Mesenchymal stem cell (in vitro differentiated cells and primary cell): ENCODE measurements at regions not wholly inside any gene's neighbourhood (a gene's known extent, or its start where the extent isn't known, plus 50 kb on each side); places are given as distances from the start of the nearest gene placed in this dataset.

Source experiments
- DNase-seq: peaks from one replicate; pipeline ENCODE4 v3.0.0-alpha.2; 2013
- H2AFZ ChIP-seq: one replicate; pipeline ENCODE4 v1.6.1; 2013; ENCODE audit warnings: low read depth, mild to moderate bottlenecking, control low read depth, inconsistent platforms, low read length, moderate library complexity
- H2AK5ac ChIP-seq: 2 replicates; pipeline ENCODE4 v1.6.1; 2013; ENCODE audit warnings: low read length, moderate library complexity, mild to moderate bottlenecking, inconsistent platforms; ENCODE audit not compliant: severe bottlenecking
- H2BK120ac ChIP-seq: one replicate; pipeline ENCODE4 v1.6.1; 2013; ENCODE audit warnings: low read depth, mild to moderate bottlenecking, inconsistent platforms, low read length, moderate library complexity
- H2BK12ac ChIP-seq, 2 experiments: one replicate each; pipeline ENCODE4 v1.6.1; 2013; ENCODE audit warnings: inconsistent platforms in 2 of 2, low read length in 2 of 2, mild to moderate bottlenecking in 2 of 2, moderate library complexity in 2 of 2, control low read depth in 1 of 2
- H2BK15ac ChIP-seq: one replicate; pipeline ENCODE4 v1.6.1; 2013; ENCODE audit warnings: mild to moderate bottlenecking, low read depth, inconsistent platforms; ENCODE audit not compliant: poor library complexity, severe bottlenecking
- H2BK5ac ChIP-seq: 2 replicates; pipeline ENCODE4 v1.6.1; 2013; ENCODE audit warnings: low read depth, mild to moderate bottlenecking, low read length, control low read depth, inconsistent platforms; ENCODE audit not compliant: poor library complexity, severe bottlenecking
- H3K14ac ChIP-seq, 2 experiments: one replicate each; pipeline ENCODE4 v1.6.1; 2013; ENCODE audit warnings: inconsistent platforms in 2 of 2, low read length in 2 of 2, control low read depth in 1 of 2, mild to moderate bottlenecking in 1 of 2, moderate library complexity in 1 of 2
- H3K18ac ChIP-seq, 2 experiments: one replicate each; pipeline ENCODE4 v1.6.1; 2013; ENCODE audit warnings: inconsistent platforms in 2 of 2, low read length in 2 of 2, control low read depth in 1 of 2, low read depth in 1 of 2, mild to moderate bottlenecking in 1 of 2
- H3K23ac ChIP-seq, 2 experiments: one replicate each; pipeline ENCODE4 v1.6.1; 2013; ENCODE audit warnings: inconsistent platforms in 2 of 2, low read length in 2 of 2, mild to moderate bottlenecking in 2 of 2, moderate library complexity in 2 of 2, control low read depth in 1 of 2
- H3K27ac ChIP-seq: 2 replicates; pipeline ENCODE4 v1.5.1; 2013; ENCODE audit warnings: mild to moderate bottlenecking, moderate library complexity, low read length, control low read depth, inconsistent platforms; ENCODE audit not compliant: poor library complexity, severe bottlenecking
- H3K27me3 ChIP-seq, 2 experiments: 2 replicates each; pipeline versions ENCODE4 v1.6.1 to v1.7.0; 2013; ENCODE audit warnings: low read length in 2 of 2, mild to moderate bottlenecking in 2 of 2, moderate library complexity in 2 of 2, control low read depth in 1 of 2, inconsistent platforms in 1 of 2; ENCODE audit not compliant: control insufficient read depth in 1 of 2, insufficient read depth in 1 of 2
- H3K36me3 ChIP-seq, 2 experiments: 2 replicates each; pipeline versions ENCODE4 v1.6.1 to v1.7.0; 2013; ENCODE audit warnings: low read length in 2 of 2, control low read depth in 1 of 2, inconsistent platforms in 1 of 2, low read depth in 1 of 2, mild to moderate bottlenecking in 1 of 2; ENCODE audit not compliant: insufficient read depth in 2 of 2, control insufficient read depth in 1 of 2
- H3K4ac ChIP-seq, 2 experiments: one replicate each; pipeline ENCODE4 v1.6.1; 2013; ENCODE audit warnings: inconsistent platforms in 2 of 2, low read length in 2 of 2, mild to moderate bottlenecking in 2 of 2, moderate library complexity in 2 of 2, control low read depth in 1 of 2, low read depth in 1 of 2
- H3K4me1 ChIP-seq: 2 replicates; pipeline ENCODE4 v1.6.1; 2013; ENCODE audit warnings: low read depth, low read length, control low read depth; ENCODE audit not compliant: control insufficient read depth, insufficient read depth
- H3K4me2 ChIP-seq: 2 replicates; pipeline ENCODE4 v1.6.1; 2013; ENCODE audit warnings: low read length, mild to moderate bottlenecking, inconsistent platforms; ENCODE audit not compliant: poor library complexity, severe bottlenecking
- H3K4me3 ChIP-seq, 2 experiments: 2 replicates each; pipeline versions ENCODE4 v1.5.1 to v1.7.0; 2013; ENCODE audit warnings: low read length in 2 of 2, mild to moderate bottlenecking in 2 of 2, control low read depth in 1 of 2, low read depth in 1 of 2; ENCODE audit not compliant: insufficient read depth in 1 of 2
- H3K79me1 ChIP-seq: replicated peaks from 2 replicates; pipeline ENCODE4 v1.6.1; 2013; ENCODE audit warnings: mild to moderate bottlenecking, control low read depth, low read length, inconsistent platforms; ENCODE audit not compliant: poor library complexity, severe bottlenecking
- H3K9ac ChIP-seq: 2 replicates; pipeline ENCODE4 v1.7.0; 2013; ENCODE audit warnings: mild to moderate bottlenecking, low read length, moderate library complexity
- H3K9me3 ChIP-seq: 2 replicates; pipeline ENCODE4 v1.7.0; 2013; ENCODE audit warnings: mild to moderate bottlenecking, low read length; ENCODE audit not compliant: control insufficient read depth
- H4K8ac ChIP-seq: one replicate; pipeline ENCODE4 v1.6.1; 2013; ENCODE audit warnings: inconsistent platforms, mild to moderate bottlenecking, low read length, moderate library complexity
- H4K91ac ChIP-seq: one replicate; pipeline ENCODE4 v1.6.1; 2013; ENCODE audit warnings: mild to moderate bottlenecking, low read length, inconsistent platforms
- WGBS: methylation state at CpG from one replicate; pipeline ENCODE4 v1.1.7; 2013; ENCODE audit warnings: mixed read lengths; 5-methylcytosine and 5-hydroxymethylcytosine counted together

- H3K4me1 ChIP-seq = no peaks in the 10 kb centered on the region
- 74% methylated on average over 7 of the region's 9 CpGs for WGBS
- no peak overlapping the region for H2BK15ac ChIP-seq
- H4K8ac ChIP-seq = no peak overlapping the region
- no peak overlapping the region for H3K4me2 ChIP-seq
- H3K18ac ChIP-seq = no peak overlapping the region
- H3K9me3 ChIP-seq = peaks cover 4% of the 10 kb centered on the region
- no peaks in the 10 kb centered on the region for H3K36me3 ChIP-seq
- no peak overlapping the region for H3K4me3 ChIP-seq
- H2BK5ac ChIP-seq = no peak overlapping the region
- H2AK5ac ChIP-seq = no peak overlapping the region
- no peak overlapping the region for H2BK12ac ChIP-seq
- no peak overlapping the region for H3K23ac ChIP-seq
- no peak overlapping the region for H2AFZ ChIP-seq
- no peak overlapping the region for H4K91ac ChIP-seq
- no peak overlapping the region for H2BK120ac ChIP-seq
- no peaks in the 10 kb centered on the region for H3K27me3 ChIP-seq
- H3K14ac ChIP-seq = no peak overlapping the region
- H3K9ac ChIP-seq = no peak overlapping the region
- no peak for DNase-seq
- H3K79me1 ChIP-seq = no peaks in the 10 kb centered on the region
- no peak overlapping the region for H3K4ac ChIP-seq
- H3K27ac ChIP-seq = no peak overlapping the region
Observed at GRCh38 chr22:47816863-47817210, 1054.4 kb downstream of the TBC1D22A start.

- no peak overlapping the region for H2AK5ac ChIP-seq
- WGBS = 74% methylated on average over 15 of the region's 16 CpGs
- H2BK15ac ChIP-seq = no peak overlapping the region
- H2BK120ac ChIP-seq = no peak overlapping the region
- no peak overlapping the region for H2AFZ ChIP-seq
- DNase-seq = no peak
- no peak overlapping the region for H3K14ac ChIP-seq
- H3K27me3 ChIP-seq = no peaks in the 10 kb centered on the region
- H3K9ac ChIP-seq = no peak overlapping the region
- H3K4ac ChIP-seq = no peak overlapping the region
- H3K4me2 ChIP-seq = no peak overlapping the region
- H3K36me3 ChIP-seq = no peaks in the 10 kb centered on the region
- peaks cover 4% of the 10 kb centered on the region for H3K9me3 ChIP-seq
- H3K18ac ChIP-seq = no peak overlapping the region
- no peak overlapping the region for H4K91ac ChIP-seq
- no peak overlapping the region for H2BK5ac ChIP-seq
- H3K4me3 ChIP-seq = no peak overlapping the region
- no peak overlapping the region for H3K23ac ChIP-seq
- no peak overlapping the region for H2BK12ac ChIP-seq
- H3K4me1 ChIP-seq = no peaks in the 10 kb centered on the region
- H3K79me1 ChIP-seq = no peaks in the 10 kb centered on the region
- no peak overlapping the region for H3K27ac ChIP-seq
- no peak overlapping the region for H4K8ac ChIP-seq
Observed at GRCh38 chr22:47816121-47816862, 1053.8 kb downstream of the TBC1D22A start.

- no peak overlapping the region for H2BK120ac ChIP-seq
- no peak overlapping the region for H3K4me3 ChIP-seq
- H3K27me3 ChIP-seq = no peaks in the 10 kb centered on the region
- H3K79me1 ChIP-seq = no peaks in the 10 kb centered on the region
- peak overlapping the region; percentile 9 for H4K91ac ChIP-seq
- H2BK15ac ChIP-seq = no peak overlapping the region
- no peak overlapping the region for H3K27ac ChIP-seq
- no peaks in the 10 kb centered on the region for H3K4me1 ChIP-seq
- no peak overlapping the region for H3K14ac ChIP-seq
- no peak for DNase-seq
- 85% methylated on average over 1 of the region's 1 CpG for WGBS
- H3K18ac ChIP-seq = no peak overlapping the region
- H3K4me2 ChIP-seq = no peak overlapping the region
- H2BK5ac ChIP-seq = no peak overlapping the region
- peaks cover 4% of the 10 kb centered on the region for H3K9me3 ChIP-seq
- no peak overlapping the region for H3K4ac ChIP-seq
- no peak overlapping the region for H3K23ac ChIP-seq
- H3K36me3 ChIP-seq = no peaks in the 10 kb centered on the region
- H3K9ac ChIP-seq = no peak overlapping the region
- no peak overlapping the region for H4K8ac ChIP-seq
- no peak overlapping the region for H2AK5ac ChIP-seq
- H2BK12ac ChIP-seq = no peak overlapping the region
- no peak overlapping the region for H2AFZ ChIP-seq
Observed at GRCh38 chr22:47814474-47814873, 1052.0 kb downstream of the TBC1D22A start.

- WGBS = 85% methylated on average over 16 of the region's 16 CpGs
- Histone ChIP-seq H2BK120ac (no peak overlapping the region), H3K27me3 (no peaks in the 10 kb centered on the region), H2AK5ac (no peak overlapping the region), H3K4me2 (no peak overlapping the region), H4K91ac (no peak overlapping the region), H3K4me3 (no peak overlapping the region), H2AFZ (no peak overlapping the region), H2BK5ac (no peak overlapping the region), H3K4ac (no peak overlapping the region), H2BK12ac (no peak overlapping the region), H3K9me3 (peaks cover 4% of the 10 kb centered on the region), H3K14ac (no peak overlapping the region), H3K9ac (no peak overlapping the region), H3K4me1 (no peaks in the 10 kb centered on the region), H3K36me3 (no peaks in the 10 kb centered on the region), H2BK15ac (no peak overlapping the region), H3K23ac (no peak overlapping the region), H3K79me1 (no peaks in the 10 kb centered on the region), H3K27ac (no peak overlapping the region), H4K8ac (no peak overlapping the region), H3K18ac (no peak overlapping the region)
- no peak for DNase-seq
Observed at GRCh38 chr22:47813661-47814060, 1051.2 kb downstream of the TBC1D22A start.
